OCI-LY1 (cell line): ENCODE measurements at regions not wholly inside any gene's neighbourhood (a gene's known extent, or its start where the extent isn't known, plus 50 kb on each side); places are given as distances from the start of the nearest gene placed in this dataset.

Source experiments
- CTCF ChIP-seq: fragments of 200-600 bp; sonication (generic), shearing (Covaris generic); IDR thresholded peaks from 2 replicates; pipeline ENCODE4 v1.5.1; 2017; ENCODE audit warnings: mild to moderate bottlenecking, antibody characterized with exemption, low read length, moderate library complexity, mixed read lengths
- EZH2 ChIP-seq: fragments of 200-600 bp; sonication (generic), shearing (Covaris generic); IDR thresholded peaks from 2 replicates; pipeline ENCODE4 v1.8.0; 2017; ENCODE audit warnings: borderline replicate concordance, mixed run types, mild to moderate bottlenecking, antibody characterized with exemption, low read length, moderate library complexity, mixed read lengths

- TF ChIP-seq CTCF = no peak
- no peak for TF ChIP-seq EZH2
Measured at GRCh38 chr2:217413193-217413592, 553.3 kb upstream of the TNP1 start.
